HepG2 (cell line): ENCODE measurements at regions not wholly inside any gene's neighbourhood (a gene's known extent, or its start where the extent isn't known, plus 50 kb on each side); places are given as distances from the start of the nearest gene placed in this dataset.

Experiments used
- ATAC-seq: fragments of 200-7000 bp; cut with Tn5 transposase; 3 replicates; pipeline ENCODE4 v1.9.1; 2020; ENCODE audit warnings: mild to moderate bottlenecking, moderate library complexity
- BruUV-seq: library from RNA; stranded (reverse); fragments of 400-500 nt; replicated peaks from 2 replicates; lab custom pipeline; 2021; lab: Mats Ljungman, UMichigan
- CTCF ChIA-PET: fragments of 300-600 bp; formaldehyde crosslinking; extraction: SDS; loops from one replicate; lab custom pipeline; 2021; ENCODE audit warnings: low total read pairs, inconsistent platforms, low intra/inter-chr PET ratio; lab: Yijun Ruan, JAX
- POLR2A ChIA-PET: fragments of 350-600 bp; sonication (Branson Sonifier 250); formaldehyde crosslinking; loops from one replicate; lab custom pipeline; 2020; ENCODE audit warnings: antibody characterized with exemption, inconsistent platforms; lab: Yijun Ruan, JAX
- DNase-seq: peaks from one replicate; pipeline ENCODE4 v3.0.0-alpha.2; 2015; ENCODE audit warnings: low spot score
- FAIRE-seq: peaks from 3 replicates; lab custom pipeline; 2011; peaks lifted over from hg19 to GRCh38; lab: Jason Lieb, UNC
- H2AFZ ChIP-seq: one replicate; pipeline ENCODE4 v1.6.1; 2011; ENCODE audit warnings: low read length, inconsistent platforms
- H3K27ac ChIP-seq: fragments of 300-600 bp; 3 replicates; pipeline ENCODE4 v1.8.0; 2011; ENCODE audit warnings: mixed run types, mild to moderate bottlenecking, mixed read lengths, low read length, inconsistent platforms; ENCODE audit not compliant: insufficient read depth; ENCODE audit errors: extremely low read length
- H3K27me3 ChIP-seq, 2 experiments: fragments of 200-600 bp in 1 of 2; 2 replicates in 1 of 2; 3 replicates in 1 of 2; pipeline versions ENCODE4 v1.6.0 to v1.8.0; 2011; ENCODE audit warnings: low read length in 2 of 2, mild to moderate bottlenecking in 2 of 2, moderate library complexity in 2 of 2, inconsistent platforms in 1 of 2; ENCODE audit not compliant: insufficient read depth in 2 of 2, control insufficient read depth in 1 of 2
- H3K36me3 ChIP-seq, 2 experiments: fragments of 200-600 bp in 1 of 2; replicated peaks in 1 of 2; 2 replicates in 1 of 2; 3 replicates in 1 of 2; pipeline versions ENCODE4 v1.5.1 to v1.8.0; 2011; ENCODE audit warnings: low read length in 2 of 2, inconsistent platforms in 1 of 2; ENCODE audit not compliant: insufficient read depth in 2 of 2, control insufficient read depth in 1 of 2
- H3K4me1 ChIP-seq: 2 replicates; pipeline ENCODE4 v1.5.1; 2012; ENCODE audit warnings: low read length, inconsistent platforms; ENCODE audit not compliant: insufficient read depth
- H3K4me2 ChIP-seq: 2 replicates; pipeline ENCODE4 v1.6.0; 2011; ENCODE audit warnings: low read depth, low read length, inconsistent platforms
- H3K4me3 ChIP-seq, 3 experiments: fragments of 200-600 bp in 1 of 3; sonication (generic), shearing (Covaris generic) in 1 of 3; replicated peaks in 1 of 3; 2 replicates each; pipeline ENCODE4 v1.5.1; 2011 to 2016; ENCODE audit warnings: low read length in 3 of 3, inconsistent platforms in 2 of 3, low read depth in 2 of 3, mild to moderate bottlenecking in 2 of 3, control low read depth in 1 of 3, mixed read lengths in 1 of 3; ENCODE audit not compliant: insufficient read depth in 1 of 3
- H3K79me2 ChIP-seq: one replicate; pipeline ENCODE4 v1.6.1; 2011; ENCODE audit warnings: low read length, inconsistent platforms; ENCODE audit not compliant: insufficient read depth
- H3K9ac ChIP-seq: 2 replicates; pipeline ENCODE4 v1.6.0; 2011; ENCODE audit warnings: mild to moderate bottlenecking, low read depth, low read length, inconsistent platforms; ENCODE audit not compliant: insufficient read depth
- H3K9me3 ChIP-seq: 2 replicates; pipeline ENCODE4 v1.5.1; 2012; ENCODE audit warnings: mild to moderate bottlenecking, low read length
- H4K20me1 ChIP-seq: 2 replicates; pipeline ENCODE4 v1.6.0; 2011; ENCODE audit warnings: inconsistent platforms, mild to moderate bottlenecking, low read length, moderate library complexity; ENCODE audit not compliant: insufficient read depth
- CERS6 ChIP-seq: sonication (generic); formaldehyde crosslinking; IDR thresholded peaks from 2 replicates; pipeline ENCODE4 v1.5.0; 2020; ENCODE audit warnings: missing genetic modification reagents
- FIP1L1 ChIP-seq: fragments of 200-400 bp; formaldehyde crosslinking; IDR thresholded peaks from 2 replicates; pipeline ENCODE4 v1.6.1; 2018; ENCODE audit warnings: low read depth, mild to moderate bottlenecking, low read length, moderate library complexity, borderline replicate concordance; ENCODE audit not compliant: insufficient read depth
- LCORL ChIP-seq, 2 experiments: fragments of 450-650 bp in 1 of 2; sonication (generic) in 1 of 2; formaldehyde crosslinking in 1 of 2; IDR thresholded peaks; 2 replicates each; pipeline versions ENCODE4 v1.5.0 to v1.6.1; 2017 to 2020; ENCODE audit warnings: antibody characterized with exemption in 1 of 2, missing genetic modification reagents in 1 of 2
- MTERF4 ChIP-seq: sonication (generic); formaldehyde crosslinking; IDR thresholded peaks from 2 replicates; pipeline ENCODE4 v1.8.0; 2023; ENCODE audit warnings: mild to moderate bottlenecking, missing genetic modification reagents
- NFE2 ChIP-seq: sonication (generic); formaldehyde crosslinking; IDR thresholded peaks from 2 replicates; pipeline ENCODE4 v1.4.0; 2020; ENCODE audit warnings: missing genetic modification reagents
- RFXAP ChIP-seq: sonication (generic); formaldehyde crosslinking; IDR thresholded peaks from 2 replicates; pipeline ENCODE4 v1.4.0; 2020; ENCODE audit warnings: missing genetic modification reagents, borderline replicate concordance
- SAP130 ChIP-seq: IDR thresholded peaks from 2 replicates; pipeline ENCODE4 v1.6.1; 2016; ENCODE audit warnings: low read depth
- SOX6 ChIP-seq, 2 experiments: fragments of 450-650 bp in 1 of 2; sonication (generic) in 1 of 2; formaldehyde crosslinking in 1 of 2; IDR thresholded peaks; 2 replicates each; pipeline versions ENCODE4 v1.4.0 to v1.6.1; 2017 to 2020; ENCODE audit warnings: antibody characterized with exemption in 1 of 2, mild to moderate bottlenecking in 1 of 2, missing genetic modification reagents in 1 of 2
- SRSF9 ChIP-seq: fragments of 200-400 bp; formaldehyde crosslinking; IDR thresholded peaks from 2 replicates; pipeline ENCODE4 v1.6.1; 2018; ENCODE audit warnings: borderline replicate concordance, mild to moderate bottlenecking, low read depth, low read length; ENCODE audit not compliant: insufficient read depth, poor library complexity, severe bottlenecking
- ZBTB49 ChIP-seq: sonication (generic); formaldehyde crosslinking; IDR thresholded peaks from 2 replicates; pipeline ENCODE4 v1.4.0; 2020; ENCODE audit warnings: missing genetic modification reagents, borderline replicate concordance
- ZFP90 ChIP-seq: sonication (generic); formaldehyde crosslinking; IDR thresholded peaks from 2 replicates; pipeline ENCODE4 v1.8.0; 2022; ENCODE audit warnings: missing genetic modification reagents, mild to moderate bottlenecking, inconsistent platforms, borderline replicate concordance
- ZKSCAN8 ChIP-seq: IDR thresholded peaks from 2 replicates; pipeline ENCODE4 v1.6.1; 2016; ENCODE audit warnings: borderline replicate concordance, missing genetic modification reagents, missing compliant biosample characterization
- ZNF263 ChIP-seq: sonication (generic); formaldehyde crosslinking; IDR thresholded peaks from 2 replicates; pipeline ENCODE4 v1.4.0; 2020; ENCODE audit warnings: missing genetic modification reagents
- ZNF616 ChIP-seq: sonication (generic); formaldehyde crosslinking; IDR thresholded peaks from 2 replicates; pipeline ENCODE4 v1.5.0; 2020; ENCODE audit warnings: low read depth, mild to moderate bottlenecking, missing genetic modification reagents
- ZNF687 ChIP-seq: sonication (generic); formaldehyde crosslinking; IDR thresholded peaks from 2 replicates; pipeline ENCODE4 v1.5.1; 2020; ENCODE audit warnings: mild to moderate bottlenecking, missing genetic modification reagents, moderate library complexity
- ZNF768 ChIP-seq: sonication (generic); formaldehyde crosslinking; IDR thresholded peaks from 2 replicates; pipeline ENCODE4 v1.4.0; 2020; ENCODE audit warnings: missing genetic modification reagents
- WGBS: methylation state at CpG from one replicate; pipeline ENCODE4 v1.1.6; 2017; ENCODE audit warnings: low lambda C conversion rate; 5-methylcytosine and 5-hydroxymethylcytosine counted together
- in situ Hi-C: cut with HindIII; loops from 2 replicates; pipeline ENCODE4 v1.10.0; 2017; ENCODE audit warnings: low pct_unique_long_range_greater_than_20kb; ENCODE audit not compliant: extremely low pct_ligation_motif_present
- intact Hi-C: fragments of 100-400 bp; cut with micrococcal nuclease; formaldehyde crosslinking; loops from one replicate; pipeline ENCODE4 v1.10.0; 2022; ENCODE audit not compliant: unreplicated experiment

GRCh38 chr13:104404325-104404724 is 1338.1 kb upstream of the SLC10A2 start:
- TF ChIP-seq ZNF616 (CRISPR knock-in tag): no peak
- no peak for TF ChIP-seq LCORL (IDR thresholded peaks at IDR 0.05)
- no peak for TF ChIP-seq LCORL (CRISPR knock-in tag; IDR thresholded peaks at IDR 0.05)
- TF ChIP-seq RFXAP: no peak
- no peak for TF ChIP-seq FIP1L1
- no peak for TF ChIP-seq ZFP90 (CRISPR knock-in tag)
- TF ChIP-seq NFE2 (CRISPR knock-in tag): no peak
- TF ChIP-seq ZKSCAN8 (CRISPR knock-in tag): no peak
- TF ChIP-seq SRSF9: no peak
- TF ChIP-seq SAP130 (CRISPR knock-in tag): no peak
- TF ChIP-seq SOX6 (IDR thresholded peaks at IDR 0.05): no peak
- TF ChIP-seq SOX6 (CRISPR knock-in tag; IDR thresholded peaks at IDR 0.05): no peak
- no peak for TF ChIP-seq ZNF768 (CRISPR knock-in tag)
- TF ChIP-seq MTERF4 (CRISPR knock-in tag): no peak
- no peak for TF ChIP-seq ZNF687 (CRISPR knock-in tag)
- no peak for TF ChIP-seq ZBTB49 (CRISPR knock-in tag)
- no peak for TF ChIP-seq ZNF263
- TF ChIP-seq CERS6 (CRISPR knock-in tag): no peak
- Histone ChIP-seq H3K9ac (no peak overlapping the region), H3K4me1 (no peaks in the 10 kb centered on the region), H3K27me3 (no peaks in the 10 kb centered on the region), H3K9me3 (peaks cover 56% of the 10 kb centered on the region), H4K20me1 (no peaks in the 10 kb centered on the region), H3K36me3 (no peaks in the 10 kb centered on the region), H3K79me2 (no peaks in the 10 kb centered on the region), H3K4me3 (no peak overlapping the region), H3K4me2 (no peak overlapping the region), H3K27ac (no peak overlapping the region), H2AFZ (no peak overlapping the region)
- ChIA-PET POLR2A (no interaction called here), CTCF (no interaction called here)
- no peak for ATAC-seq
- WGBS: 4% methylated on average over 2 of the region's 2 CpGs
- no TSS peak for BruUV-seq
- no peak for DNase-seq
- intact Hi-C loops (no loop called here), in situ Hi-C loops (no loop called here)
- no peak for FAIRE-seq
